ENCODE measurements at regions not wholly inside any gene's neighbourhood (a gene's known extent, or its start where the extent isn't known, plus 50 kb on each side); places are given as distances from the start of the nearest gene placed in this dataset.

DNA sequence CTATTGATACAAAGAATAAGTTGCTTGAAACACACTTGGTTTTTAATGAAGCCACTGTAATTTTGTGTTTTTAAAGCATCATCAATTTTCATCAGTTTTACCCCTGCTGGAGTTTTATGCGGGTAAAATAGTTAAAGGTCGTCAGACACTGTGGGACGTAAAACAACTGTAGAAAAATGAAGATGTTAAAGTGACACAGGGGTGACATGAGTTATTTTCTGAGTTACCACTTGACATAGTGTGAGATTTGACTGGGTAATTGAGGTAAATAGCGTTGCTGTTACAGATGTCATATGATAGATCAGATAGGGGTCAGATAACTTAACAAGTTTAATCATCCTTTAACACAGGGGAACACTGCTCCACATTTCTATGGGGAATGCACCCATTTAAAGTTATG lies 297.6 kb downstream of the CHL1 start:
- TF ChIP-seq, protein P1, sequence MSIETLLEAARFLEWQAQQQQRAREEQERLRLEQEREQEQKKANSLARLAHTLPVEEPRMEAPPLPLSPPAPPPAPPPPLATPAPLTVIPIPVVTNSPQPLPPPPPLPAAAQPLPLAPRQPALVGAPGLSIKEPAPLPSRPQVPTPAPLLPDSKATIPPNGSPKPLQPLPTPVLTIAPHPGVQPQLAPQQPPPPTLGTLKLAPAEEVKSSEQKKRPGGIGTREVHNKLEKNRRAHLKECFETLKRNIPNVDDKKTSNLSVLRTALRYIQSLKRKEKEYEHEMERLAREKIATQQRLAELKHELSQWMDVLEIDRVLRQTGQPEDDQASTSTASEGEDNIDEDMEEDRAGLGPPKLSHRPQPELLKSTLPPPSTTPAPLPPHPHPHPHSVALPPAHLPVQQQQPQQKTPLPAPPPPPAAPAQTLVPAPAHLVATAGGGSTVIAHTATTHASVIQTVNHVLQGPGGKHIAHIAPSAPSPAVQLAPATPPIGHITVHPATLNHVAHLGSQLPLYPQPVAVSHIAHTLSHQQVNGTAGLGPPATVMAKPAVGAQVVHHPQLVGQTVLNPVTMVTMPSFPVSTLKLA (IDR thresholded peaks at IDR 0.05) = no peak
- TF ChIP-seq NFE2L2 (IDR thresholded peaks at IDR 0.05; ENCODE audit: low read length) (no peak), ZNF274 (CRISPR knock-in tag; IDR thresholded peaks at IDR 0.05) (no peak), CTCF (CRISPR knock-in tag; IDR thresholded peaks at IDR 0.05) (no peak)

Measured in HepG2 (cell line).